Spleen (tissue), 7 donors: ENCODE measurements at regions not wholly inside any gene's neighbourhood (a gene's known extent, or its start where the extent isn't known, plus 50 kb on each side); places are given as distances from the start of the nearest gene placed in this dataset.

Experiments used
- CTCF ChIP-seq, 11 experiments: fragments of 200-600 bp in 7 of 11; fragments of 450-650 bp in 4 of 11; sonication (generic) in 4 of 11; IDR thresholded peaks in 8 of 11; conservative IDR thresholded peaks in 3 of 11; 1 replicate in 7 of 11; 2 replicates in 4 of 11; pipeline versions ENCODE4 v1.4.0 to v1.8.0; 2016 to 2021; ENCODE audit warnings: antibody characterized with exemption in 11 of 11, inconsistent platforms in 4 of 11, mild to moderate bottlenecking in 1 of 11
- POLR2A ChIP-seq, 3 donors: fragments of 450-650 bp; IDR thresholded peaks; one replicate each; pipeline ENCODE4 v1.5.1; 2017; ENCODE audit warnings: antibody characterized with exemption in 3 of 3, mild to moderate bottlenecking in 1 of 3
- donor health status: DM: no; HTN: no; CAD: no; lungs with moderate emphysema.
- donor health status: DM: no; HTN: no; CAD: no.
- donor health status: DM: no; HTN: no; CAD: no.

- TF ChIP-seq POLR2A (IDR thresholded peaks at IDR 0.05): no peak
- no peak for TF ChIP-seq CTCF (IDR thresholded peaks at IDR 0.05 in 8 of 11, conservative IDR thresholded peaks at IDR 0.05 in 3 of 11)
These were observed 104.6 kb upstream of the KIF5B start for GRCh38 chr10:32160864-32161263.
